ENCODE measurements at regions not wholly inside any gene's neighbourhood (a gene's known extent, or its start where the extent isn't known, plus 50 kb on each side); places are given as distances from the start of the nearest gene placed in this dataset.

DNA sequence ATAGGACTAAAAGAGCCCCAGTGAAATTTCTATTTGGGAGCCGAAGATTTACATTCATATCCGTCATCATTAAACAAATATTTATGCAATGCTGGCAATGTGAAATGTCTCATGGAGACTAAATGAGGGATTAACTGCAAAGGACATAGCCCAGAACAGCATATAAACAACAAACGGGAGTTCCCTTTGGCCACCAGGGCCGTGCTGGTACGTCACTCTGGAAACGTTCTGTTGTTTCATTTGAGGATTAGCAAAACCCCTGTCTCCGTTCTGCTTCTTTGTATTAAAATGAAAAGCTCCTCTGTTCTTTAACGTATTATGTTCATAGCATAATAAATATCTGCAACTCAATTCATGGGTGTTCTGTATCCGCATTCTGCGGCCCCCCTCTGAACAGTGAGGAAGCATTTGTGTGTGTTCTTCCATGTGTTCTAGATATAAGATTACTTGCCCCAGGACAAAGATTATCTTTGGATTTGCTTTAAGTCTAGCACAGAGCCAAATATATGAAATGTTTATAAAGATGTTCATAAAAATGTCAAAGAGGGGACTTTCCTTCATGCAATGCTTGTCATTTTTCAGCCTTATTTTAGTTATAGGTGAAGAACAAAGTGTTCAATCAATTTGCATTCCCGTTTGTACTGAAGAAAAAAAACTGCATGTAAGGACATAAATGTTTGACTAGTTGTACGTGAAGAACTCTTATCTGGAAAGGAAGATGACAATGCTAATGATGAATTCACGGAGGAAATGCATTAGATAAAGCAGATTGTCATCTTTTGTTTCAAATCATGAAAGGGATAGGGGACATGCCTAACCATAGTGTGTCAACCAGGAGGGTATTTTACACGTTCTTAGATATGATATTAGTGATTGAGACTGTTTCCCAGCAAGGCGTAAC lies 90.0 kb upstream of the TNFAIP3 start:
- no peak for DNase-seq (ENCODE audit: low spot score)
- FAIRE-seq: no peak

DNA sequence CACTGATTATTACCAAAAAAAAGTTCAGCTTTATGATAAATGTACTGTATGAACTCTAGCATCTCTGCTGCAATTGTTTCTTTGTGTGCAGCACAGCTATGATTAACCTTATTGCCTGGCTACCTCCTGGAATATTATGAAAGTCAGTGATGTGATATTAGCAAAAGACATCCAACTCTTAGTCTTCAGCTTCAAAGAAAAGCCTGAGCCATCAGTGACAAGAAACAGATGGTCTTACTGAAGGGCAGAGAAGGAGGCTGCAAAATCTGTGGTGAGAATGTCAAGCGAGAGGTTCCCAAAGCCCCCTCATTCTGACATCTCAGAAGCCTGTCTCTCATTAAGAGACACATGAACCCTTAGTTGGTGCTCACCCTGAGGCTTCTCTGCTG lies 89.4 kb upstream of the TNFAIP3 start:
- FAIRE-seq (no peak), DNase-seq (ENCODE audit: low spot score) (no peak)

- no peak for FAIRE-seq
- no peak for DNase-seq (ENCODE audit: low spot score)
Measured at GRCh38 chr6:137779982-137780381, 87.1 kb upstream of the TNFAIP3 start.

GRCh38 chr6:137780447-137781034 lies 86.5 kb upstream of the TNFAIP3 start:
- DNase-seq (ENCODE audit: low spot score) (no peak), FAIRE-seq (no peak)

- no peak for FAIRE-seq
Measured at GRCh38 chr6:137781639-137782038, 85.4 kb upstream of the TNFAIP3 start.

GRCh38 chr6:137782166-137783039 lies 84.7 kb upstream of the TNFAIP3 start:
- DNase-seq (ENCODE audit: low spot score) (no peak), FAIRE-seq (no peak)

More at GRCh38 chr6:137781639-137782038, 85.4 kb upstream of the TNFAIP3 start:
- no peak for DNase-seq (ENCODE audit: low spot score)

DNA sequence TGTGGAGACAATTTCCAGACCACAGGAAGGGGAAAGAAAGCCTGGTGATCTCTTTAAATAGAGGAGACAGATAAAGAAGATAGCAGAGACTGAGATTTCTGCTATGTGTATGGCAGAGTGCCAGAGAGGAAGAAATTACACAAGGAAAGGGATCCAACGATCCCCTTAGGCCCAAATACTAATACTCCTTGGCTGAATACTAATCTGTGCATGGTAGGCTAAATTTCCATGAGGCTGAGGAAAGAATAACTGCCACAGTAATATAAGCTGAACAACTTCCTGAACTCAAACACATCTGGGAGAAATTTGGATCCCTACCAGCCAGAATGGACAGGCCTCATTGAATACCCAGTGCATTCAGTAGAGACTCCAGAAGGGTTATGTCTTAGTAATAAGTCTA lies 83.3 kb upstream of the TNFAIP3 start:
- no peak for DNase-seq (ENCODE audit: low spot score)
- no peak for FAIRE-seq

GRCh38 chr6:137784583-137784982 lies 82.5 kb upstream of the TNFAIP3 start:
- FAIRE-seq: no peak
- DNase-seq (ENCODE audit: low spot score): no peak

- DNase-seq (ENCODE audit: low spot score): no peak
- FAIRE-seq: no peak
Measured at GRCh38 chr6:137787016-137787415, 80.0 kb upstream of the TNFAIP3 start.

GRCh38 chr6:137788248-137788647 lies 78.8 kb upstream of the TNFAIP3 start:
- DNase-seq (ENCODE audit: low spot score) (no peak), FAIRE-seq (no peak)

DNA sequence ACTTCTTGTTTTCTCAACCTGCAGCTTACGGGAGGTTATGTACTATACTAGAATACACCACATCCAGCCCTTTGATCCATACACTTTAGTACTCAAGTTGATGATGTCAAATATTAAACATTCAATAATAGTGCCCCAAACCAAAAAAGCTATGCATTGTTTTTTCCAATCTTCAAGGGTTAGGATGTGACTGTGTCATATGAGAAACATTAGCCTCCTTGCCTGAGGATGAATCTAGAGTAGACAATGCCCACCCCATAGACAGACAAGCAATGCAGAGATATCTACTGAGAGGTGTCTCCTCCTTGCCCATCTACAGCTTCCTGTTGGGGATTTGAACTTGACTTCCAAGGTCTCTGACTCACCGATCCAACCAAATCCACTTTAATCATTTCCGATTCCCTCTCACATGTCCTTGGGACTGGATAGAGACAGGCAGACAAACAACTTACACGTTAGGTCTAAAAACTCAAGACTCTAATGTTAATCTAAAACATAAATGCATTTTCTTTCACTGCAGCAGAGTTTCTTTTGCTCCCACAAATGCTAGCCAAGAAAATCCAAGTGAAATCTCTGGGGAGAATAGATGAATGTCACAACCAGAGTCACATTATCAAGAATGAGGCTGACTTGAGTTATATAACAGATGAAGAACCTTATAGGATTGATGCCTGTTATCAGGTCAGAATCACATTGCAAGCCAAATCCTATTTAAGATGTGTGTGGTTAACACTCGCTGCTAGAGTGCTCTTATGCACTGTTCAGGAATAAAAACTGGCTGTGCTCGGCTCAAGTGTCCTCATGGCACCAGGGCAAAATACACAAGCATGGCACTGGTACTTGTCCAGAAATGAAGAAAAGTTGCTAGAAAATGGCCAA lies 75.5 kb upstream of the TNFAIP3 start:
- FAIRE-seq: no peak
- DNase-seq (ENCODE audit: low spot score): no peak

GRCh38 chr6:137792160-137793033 lies 74.7 kb upstream of the TNFAIP3 start:
- FAIRE-seq (no peak), DNase-seq (ENCODE audit: low spot score) (no peak)

DNA sequence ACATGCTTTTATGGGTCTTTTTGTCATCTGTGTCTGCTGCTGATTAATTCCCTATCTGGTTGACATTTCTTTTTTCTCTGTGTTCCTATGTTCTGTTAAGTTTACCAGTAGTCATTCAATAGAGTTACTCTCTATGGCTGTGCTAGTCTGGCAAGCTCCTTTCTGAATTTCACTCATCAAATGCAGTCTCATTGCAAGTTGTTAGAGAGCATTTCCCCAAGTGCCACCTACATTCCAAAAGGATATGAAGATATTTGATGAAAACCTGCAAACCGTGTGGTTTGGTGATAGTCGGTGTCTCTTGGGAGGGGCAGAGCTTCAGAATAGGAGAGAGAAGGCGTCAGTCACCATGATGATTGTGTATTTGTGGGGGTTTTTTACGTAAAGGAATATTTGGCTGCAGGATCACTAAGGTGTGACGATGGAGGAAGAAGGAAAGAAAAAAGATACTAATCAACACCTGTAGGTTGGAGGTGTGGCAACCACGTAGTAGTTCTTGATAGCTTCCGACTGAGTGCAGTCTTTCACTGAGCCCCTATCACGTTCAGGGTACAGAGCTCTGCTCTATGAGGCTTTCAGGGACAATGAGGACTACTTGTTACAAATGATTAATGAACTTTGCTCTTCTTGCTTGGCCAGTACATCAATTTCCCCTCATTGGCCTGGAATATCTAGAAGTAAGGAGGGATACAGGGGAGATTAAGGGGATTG lies 73.1 kb upstream of the TNFAIP3 start:
- no peak for FAIRE-seq
- no peak for DNase-seq (ENCODE audit: low spot score)

GRCh38 chr6:137794516-137795201 lies 72.4 kb upstream of the TNFAIP3 start:
- DNase-seq (ENCODE audit: low spot score) (no peak), FAIRE-seq (no peak)

GRCh38 chr6:137795501-137795900 lies 71.6 kb upstream of the TNFAIP3 start:
- FAIRE-seq (no peak), DNase-seq (ENCODE audit: low spot score) (no peak)

DNA sequence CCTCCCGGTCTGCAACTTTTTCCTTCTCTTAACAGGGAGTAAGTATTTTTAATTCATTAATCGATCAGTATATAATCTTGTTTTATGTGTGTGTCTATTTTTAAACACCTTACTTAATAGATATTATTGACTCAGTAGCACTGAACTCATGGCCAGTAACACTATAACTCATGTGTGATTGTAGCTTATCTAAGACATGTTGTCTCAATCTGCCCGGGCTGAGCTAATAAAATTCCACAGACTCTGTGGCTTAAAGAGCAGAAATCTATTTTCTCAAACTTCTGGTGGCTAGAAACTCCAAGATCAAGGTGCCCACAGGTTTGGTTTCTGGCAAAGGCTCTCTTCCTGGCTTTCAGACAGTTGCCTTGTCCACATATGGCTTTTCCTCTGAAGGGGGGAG lies 68.8 kb upstream of the TNFAIP3 start:
- DNase-seq (ENCODE audit: low spot score) (no peak), FAIRE-seq (no peak)

GRCh38 chr6:137798846-137799245 lies 68.2 kb upstream of the TNFAIP3 start:
- DNase-seq (ENCODE audit: low spot score) (no peak), FAIRE-seq (no peak)

- FAIRE-seq (no peak), DNase-seq (ENCODE audit: low spot score) (no peak)
Measured at GRCh38 chr6:137799950-137800568, 67.0 kb upstream of the TNFAIP3 start.

Data from urothelium cell line (cell line).